HG03103 (cell line): ENCODE measurements at regions not wholly inside any gene's neighbourhood (a gene's known extent, or its start where the extent isn't known, plus 50 kb on each side); places are given as distances from the start of the nearest gene placed in this dataset.
"Not testable (repeated sequence)": the region's sequence is repeated elsewhere in the genome, so short reads cannot be mapped to it uniquely, and the experiment has no call there.

ENCODE experiments used
- ATAC-seq: cut with Tn5 transposase; IDR thresholded peaks from one replicate; pipeline ENCODE4 v1.9.1; 2021; ENCODE audit warnings: low read depth; ENCODE audit not compliant: unreplicated experiment

DNA sequence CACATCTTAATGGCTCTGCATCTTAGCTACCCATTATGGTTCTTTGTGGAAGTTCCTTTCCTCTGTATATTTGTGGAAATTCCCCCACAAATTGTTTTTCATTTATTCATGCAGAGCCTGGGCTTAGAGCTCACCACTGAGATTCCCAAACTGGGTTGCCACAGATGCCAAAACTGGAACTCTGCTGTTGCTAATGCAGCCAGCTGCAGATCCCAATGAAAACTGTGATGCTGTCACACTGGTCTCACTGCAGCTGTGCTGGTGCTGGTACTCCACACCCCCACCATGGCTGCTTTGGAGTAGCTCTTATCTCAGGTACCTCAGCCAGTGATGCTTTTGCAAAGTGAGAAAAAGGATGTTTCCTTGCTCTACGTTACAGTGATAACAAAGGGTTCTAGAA, 87.7 kb downstream of the DCK start:
- no peak for ATAC-seq

DNA sequence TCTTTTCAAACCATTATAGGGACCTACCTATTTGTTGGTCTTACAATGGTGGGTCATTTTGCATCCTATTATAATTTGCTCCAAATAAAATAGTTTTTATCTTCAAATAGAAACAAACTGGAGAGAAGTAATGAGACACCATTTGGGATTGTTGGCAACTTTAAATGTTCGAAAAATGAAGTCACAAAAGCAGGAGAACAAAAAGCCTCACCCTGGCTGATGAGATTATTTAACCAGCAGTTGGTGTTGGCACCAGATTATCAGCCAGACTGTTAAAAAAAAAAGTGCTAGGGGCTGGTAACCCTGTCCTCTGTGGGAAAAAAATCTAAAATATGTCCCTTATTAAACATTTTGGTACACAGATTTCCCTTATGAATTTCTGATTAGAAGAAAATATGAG, 100.3 kb downstream of the DCK start:
- no peak for ATAC-seq

DNA sequence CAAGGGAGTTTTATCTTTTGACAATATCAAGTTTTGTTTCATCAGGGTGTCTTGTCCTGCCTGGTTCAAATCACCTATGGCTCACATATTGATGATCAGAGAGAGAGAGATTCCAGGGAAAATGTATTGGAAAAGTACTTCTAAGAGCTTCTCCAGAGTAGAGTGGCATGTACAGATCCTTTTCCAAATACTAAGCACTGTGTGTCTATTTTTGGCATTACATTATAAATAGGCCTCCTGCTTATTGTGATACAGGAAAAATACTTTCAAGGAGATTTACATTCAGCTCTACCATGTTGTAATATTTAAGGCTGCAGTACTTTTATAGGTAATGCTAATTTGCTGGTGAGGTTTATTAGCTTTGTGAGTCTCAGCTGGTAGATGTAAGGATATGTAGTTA, 100.8 kb downstream of the DCK start:
- ATAC-seq: no peak

DNA sequence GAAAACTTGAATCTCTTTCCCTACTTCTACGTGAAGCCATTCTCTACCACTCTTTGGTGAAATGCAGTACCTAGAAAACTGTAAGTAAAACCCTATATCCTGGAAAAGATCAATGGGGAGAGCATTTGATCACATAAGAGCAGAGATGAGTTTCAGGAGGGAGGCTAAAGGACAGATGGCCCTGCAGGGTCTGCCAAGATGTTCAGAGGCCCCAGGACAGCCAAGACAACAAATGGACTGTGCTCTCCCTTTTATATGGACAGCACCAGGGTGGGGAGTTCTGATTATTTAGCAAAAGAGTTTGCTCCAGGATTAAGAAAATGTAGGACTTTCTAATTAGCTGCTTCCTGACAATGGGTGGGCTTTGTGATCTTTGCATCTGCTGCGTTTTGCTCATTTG, 101.7 kb downstream of the DCK start:
- ATAC-seq: no peak

DNA sequence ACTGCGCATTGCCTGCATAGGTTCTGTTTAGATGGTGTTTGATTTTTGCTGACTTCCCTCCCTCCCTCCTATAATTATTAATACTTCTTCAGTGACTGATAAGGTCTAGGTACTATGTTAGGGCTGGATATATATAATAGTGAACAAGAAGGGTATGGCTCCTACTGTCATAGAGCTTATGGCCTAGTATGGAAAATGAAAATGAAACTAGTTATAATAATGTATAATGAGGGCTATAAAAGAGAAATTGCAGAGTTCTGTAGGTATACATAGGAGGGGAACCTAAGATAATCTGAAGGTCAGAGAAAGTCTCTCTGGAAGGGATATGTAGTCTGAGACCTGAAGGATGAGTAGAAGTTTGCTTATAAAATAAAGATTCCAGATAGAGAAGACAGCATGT, 102.1 kb downstream of the DCK start:
- no peak for ATAC-seq

DNA sequence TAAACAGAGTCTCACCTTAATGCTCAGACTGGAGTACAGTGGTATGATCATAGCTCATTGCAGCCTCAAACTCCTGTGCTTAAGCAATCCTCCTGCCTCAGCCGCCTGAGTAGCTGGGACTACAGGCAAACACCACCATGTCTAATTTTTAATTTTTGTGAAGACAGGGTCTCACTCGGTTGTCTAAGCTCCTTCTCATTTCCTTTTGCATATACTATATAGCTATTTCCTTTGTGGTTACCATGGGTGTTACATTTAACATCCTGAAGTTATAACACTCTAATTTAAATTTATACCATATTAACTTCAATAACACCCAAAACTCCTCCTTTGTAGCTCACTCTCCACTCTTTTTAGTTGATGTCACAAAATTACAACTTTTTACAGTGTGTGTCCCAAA, 114.3 kb downstream of the DCK start:
- no peak for ATAC-seq

DNA sequence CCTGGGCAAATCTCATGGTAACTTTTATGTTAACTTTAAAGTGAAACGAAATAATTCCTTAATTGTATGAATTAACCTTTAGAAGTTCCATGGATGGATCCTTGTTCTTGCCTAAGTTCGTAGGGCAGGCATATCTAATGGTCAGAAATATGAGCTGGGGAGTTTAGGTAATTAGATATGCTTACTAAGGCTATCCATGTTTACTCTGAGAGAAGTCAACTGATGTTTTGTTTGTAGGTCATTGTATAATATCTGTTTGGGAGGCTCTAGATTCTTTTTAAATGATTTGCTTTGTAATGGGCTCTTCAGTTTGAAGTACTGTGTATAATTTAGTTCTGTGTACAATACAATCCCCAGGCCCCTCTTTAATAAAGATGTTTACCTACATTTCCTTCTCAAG, 117.0 kb downstream of the DCK start:
- no peak for ATAC-seq

DNA sequence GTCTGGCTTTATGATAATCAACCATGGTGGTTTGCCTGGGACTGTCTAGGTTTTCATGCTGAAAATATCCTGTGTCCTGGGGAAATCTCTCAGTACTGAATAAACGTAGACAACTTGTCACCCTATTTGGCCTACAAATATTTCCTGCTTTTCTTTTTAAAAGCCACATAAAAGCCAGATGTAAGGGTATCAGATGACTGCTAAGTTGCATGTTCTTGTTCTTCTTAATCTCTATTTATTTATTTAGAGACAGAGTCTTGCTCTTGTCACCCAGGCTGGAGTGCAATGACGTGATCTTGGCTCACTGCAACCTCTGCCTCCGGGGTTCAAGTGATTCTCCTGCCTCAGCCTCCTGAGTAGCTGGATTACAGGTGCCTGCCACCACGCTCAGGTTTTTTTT, 117.7 kb downstream of the DCK start:
- not testable (repeated sequence) for ATAC-seq

DNA sequence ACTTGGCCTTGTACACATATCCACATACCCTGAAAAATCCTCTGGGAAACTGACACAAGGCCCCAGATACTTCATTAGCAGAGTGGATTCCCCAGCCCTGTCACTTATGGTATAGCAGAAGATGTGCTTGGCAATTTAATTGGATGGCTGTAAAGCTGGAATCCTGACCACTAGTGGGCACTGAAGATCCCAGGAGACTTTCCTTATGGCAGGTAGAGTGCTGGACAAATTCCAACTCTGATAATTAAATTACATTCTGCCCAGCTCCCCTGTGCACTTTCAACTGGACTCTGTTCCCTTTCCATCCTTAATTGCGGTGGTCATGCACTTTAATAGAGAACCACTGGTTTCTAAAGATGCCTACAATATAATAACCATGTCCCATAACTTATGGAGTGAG, 119.8 kb downstream of the DCK start:
- no peak for ATAC-seq

DNA sequence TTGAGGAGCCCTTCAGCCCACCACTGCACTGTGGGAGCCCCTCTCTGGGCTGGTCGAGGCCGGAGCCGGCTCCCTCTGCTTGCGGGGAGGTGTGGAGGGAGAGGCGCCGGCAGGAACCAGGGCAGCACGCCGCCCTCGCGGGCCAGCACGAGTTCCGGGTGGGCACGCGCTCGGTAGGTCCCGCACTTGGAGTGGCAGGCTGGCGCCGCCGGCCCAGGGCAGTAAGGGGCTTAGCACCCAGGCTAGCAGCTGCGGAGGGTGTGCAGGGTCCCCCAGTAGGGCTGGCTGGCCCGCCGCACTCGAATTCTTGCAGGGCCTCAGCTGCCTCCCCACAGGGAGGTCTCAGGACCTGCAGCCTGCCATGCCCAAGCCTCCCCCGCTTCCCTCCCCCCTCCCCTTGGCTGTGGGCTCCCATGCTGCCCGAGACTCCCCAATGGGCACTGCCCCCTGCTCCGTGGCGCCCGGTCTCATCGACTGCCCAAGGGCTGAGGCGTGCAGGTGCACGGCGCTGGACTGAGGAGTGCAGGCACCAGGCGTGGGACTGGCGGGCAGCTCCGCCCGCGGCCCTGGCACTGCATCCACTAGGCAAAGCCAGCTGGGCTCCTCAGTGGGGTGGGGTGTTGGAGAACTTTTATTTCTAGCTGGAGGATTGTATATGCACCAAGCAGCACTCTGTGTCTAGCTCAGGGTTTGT, 127.5 kb downstream of the DCK start:
- no peak for ATAC-seq

DNA sequence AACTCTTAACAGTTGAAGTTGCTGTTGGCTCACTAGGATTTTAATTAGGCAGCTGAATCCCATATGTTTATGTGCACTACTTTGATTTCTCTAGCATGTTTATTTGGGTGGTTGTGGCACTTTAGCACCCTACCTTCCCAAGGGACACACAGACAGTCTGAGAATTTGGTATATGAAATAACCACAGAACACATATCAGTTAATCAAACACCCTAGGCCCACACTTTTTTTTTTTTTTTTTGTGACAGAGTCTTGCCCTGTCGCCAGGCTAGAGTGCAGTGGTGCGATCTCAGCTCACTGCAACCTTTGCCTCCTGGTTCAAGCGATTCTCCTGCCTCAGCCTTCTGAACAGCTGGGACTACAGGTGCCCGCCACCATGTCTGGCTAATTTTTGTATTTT, 130.5 kb downstream of the DCK start:
- ATAC-seq: no peak

DNA sequence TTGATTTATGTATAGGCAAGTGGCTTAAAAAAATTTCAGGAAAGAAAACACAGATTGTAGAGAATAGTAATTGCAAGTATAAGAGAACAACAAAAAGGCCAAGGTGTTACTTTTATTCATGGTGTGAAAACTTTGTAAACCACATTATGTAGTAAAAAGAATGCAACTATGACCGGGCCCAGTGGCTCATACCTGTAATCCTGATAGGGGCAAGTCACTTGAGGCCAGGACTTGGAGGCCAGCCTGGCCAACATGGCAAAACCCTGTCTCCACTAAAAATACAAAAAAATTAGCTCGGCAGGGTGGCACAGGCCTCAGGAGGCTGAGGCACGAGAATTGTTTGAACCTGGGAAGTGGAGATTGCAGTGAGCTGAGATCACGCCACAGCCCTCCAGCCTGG, 131.7 kb downstream of the DCK start:
- no peak for ATAC-seq

DNA sequence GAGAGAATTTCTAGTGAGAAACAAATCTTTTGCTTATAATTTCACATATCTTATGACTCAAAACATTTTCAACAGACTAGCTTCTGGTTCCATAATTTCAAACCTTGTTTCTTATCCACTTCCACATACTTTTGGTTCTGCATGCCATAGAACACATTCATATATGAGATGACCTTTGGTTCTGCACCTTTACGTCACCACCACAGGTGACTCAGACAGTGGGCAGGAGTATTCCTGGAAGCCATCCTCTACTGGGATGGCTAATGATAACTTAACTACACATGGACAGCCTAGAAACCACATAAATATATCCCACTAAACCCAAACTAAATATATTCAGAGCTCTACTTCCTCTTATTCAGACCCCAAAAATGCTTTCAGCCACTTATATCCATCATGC, 133.3 kb downstream of the DCK start:
- no peak for ATAC-seq

DNA sequence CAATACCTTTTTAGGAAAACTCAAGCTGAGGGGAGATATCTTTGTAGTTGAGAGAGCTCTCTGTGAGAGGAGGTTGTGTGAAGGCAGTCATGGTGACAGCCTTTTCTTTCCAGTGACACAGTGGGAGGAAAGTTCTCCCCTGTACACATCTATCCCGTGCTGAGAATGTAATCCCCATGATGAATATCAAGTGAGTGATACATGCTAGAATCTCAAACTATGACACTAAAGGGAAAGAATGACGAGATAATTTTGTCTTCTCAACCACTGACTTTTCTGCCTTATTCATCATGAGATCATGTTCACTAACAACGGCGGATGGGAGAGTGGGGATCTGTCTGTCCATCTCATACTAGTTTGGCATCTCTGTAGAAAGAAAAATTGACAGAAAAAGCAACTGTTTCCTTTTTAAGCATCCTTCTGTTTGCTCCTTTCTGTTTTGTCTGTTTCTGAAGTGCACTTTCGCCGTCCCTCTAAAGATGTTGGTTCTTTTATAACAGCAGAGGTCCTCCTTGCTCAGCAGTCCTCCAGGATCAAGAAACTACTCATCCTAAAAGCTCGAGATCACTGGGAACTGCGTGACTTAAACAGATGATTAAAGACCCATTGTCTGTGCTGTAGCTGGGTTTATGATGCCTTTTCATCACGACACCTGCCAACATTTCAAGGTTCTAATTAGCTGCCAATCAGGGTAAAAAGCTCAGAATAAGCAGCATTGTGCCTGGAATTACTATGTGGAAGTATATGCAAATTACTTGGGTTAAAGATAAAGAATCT, 137.6 kb downstream of the DCK start:
- ATAC-seq: no peak

DNA sequence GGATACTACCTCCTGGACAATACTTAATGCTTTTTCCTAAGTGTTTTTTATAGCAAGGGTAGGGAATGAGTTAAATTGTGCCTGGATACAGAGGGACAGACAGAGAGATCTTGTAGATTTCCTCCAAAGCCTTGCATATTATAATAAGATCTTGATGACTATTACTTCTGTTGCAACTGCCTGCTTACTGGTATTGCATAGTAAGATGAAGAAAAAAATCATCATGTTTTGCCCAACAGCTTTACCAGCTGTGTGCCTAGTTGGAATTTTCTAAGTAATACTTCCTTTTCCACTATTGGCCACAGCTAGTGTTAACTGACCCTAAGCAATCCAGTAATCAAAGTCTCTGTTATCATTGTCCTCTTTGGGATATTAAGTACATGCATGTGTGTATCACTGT, 139.0 kb downstream of the DCK start:
- no peak for ATAC-seq

DNA sequence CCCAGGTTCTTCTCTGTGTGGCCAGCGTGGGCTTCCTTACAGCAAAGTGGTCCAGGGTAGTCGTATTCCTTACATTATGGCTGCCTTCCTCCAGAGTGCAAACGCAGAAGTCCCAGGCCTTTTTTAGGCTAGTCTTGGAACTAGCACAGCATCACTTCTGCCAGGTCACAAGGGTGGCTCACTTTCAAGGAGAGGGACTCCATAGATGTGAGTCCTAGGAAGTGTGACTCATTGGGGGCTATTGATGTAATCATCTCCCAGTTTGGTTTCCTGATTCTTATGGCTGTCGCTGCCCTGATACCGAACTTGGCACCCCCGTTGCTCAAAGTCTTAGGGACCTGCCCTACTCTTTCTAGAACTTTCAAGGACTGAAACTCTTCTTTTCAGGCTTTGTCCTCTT, 140.0 kb downstream of the DCK start:
- no peak for ATAC-seq

DNA sequence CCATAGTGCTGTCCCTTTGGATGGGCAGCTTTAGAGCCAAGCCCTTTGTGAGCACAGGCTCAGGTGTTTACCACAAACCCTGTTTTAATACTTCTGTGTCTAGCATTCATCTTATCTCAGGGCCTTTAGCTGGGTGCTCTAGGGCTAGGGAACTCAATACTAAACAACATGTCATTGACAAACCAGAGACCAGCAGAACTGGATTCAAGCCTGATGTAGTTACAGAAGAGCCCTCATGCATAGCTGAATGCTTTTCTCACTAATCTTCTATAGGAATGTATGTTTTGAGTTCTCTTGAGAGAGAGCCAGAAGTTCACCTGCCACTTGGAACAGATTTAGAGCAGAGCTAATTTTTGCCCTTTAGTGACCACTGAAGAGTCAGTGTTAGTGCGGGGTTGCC, 142.6 kb downstream of the DCK start:
- ATAC-seq: no peak

DNA sequence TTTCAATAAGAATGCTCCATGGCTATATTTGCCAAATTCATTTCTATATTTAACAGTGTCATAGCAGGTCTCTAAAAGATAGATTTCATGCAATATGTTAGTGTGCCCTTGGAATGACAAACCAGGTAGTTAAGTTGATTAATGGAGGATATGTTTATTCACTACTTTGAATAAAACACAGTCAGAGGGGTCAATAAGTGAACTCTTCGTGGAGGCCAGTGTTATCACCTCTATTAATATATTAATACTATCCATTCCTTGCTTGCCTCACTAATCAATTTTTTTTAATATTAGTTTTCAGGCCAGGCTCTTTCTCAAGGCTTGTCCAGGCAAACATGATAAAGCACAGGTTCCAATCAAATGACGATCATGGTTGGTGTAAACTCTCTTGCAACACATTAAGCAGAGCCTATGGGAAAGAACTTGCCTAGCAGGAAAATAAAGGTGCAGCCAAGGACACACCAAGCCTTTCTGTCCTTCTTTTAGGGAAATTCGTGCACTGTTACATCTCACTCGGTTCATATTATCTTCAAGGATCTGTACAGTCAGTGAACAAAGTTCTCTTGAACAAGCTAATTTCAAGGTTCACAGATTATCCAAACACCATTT, 144.7 kb downstream of the DCK start:
- no peak for ATAC-seq

DNA sequence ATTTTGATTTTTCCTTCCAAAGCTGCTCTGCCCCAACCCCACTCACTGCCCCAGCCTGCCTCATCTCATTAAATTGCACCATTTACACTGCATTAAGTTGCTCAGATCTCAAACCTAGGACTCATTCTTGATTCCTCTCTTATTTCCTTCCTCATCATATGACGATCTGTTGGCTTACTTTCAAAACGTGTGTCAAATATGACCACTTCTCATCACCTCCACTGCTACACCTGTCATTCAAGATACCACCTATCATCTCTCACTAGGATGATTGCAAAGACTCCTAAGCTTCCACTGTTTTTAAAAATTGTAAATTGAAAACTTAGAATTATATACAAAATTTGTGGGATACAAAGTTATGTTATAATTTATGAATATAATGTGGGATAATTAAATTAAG, 147.1 kb downstream of the DCK start:
- no peak for ATAC-seq

DNA sequence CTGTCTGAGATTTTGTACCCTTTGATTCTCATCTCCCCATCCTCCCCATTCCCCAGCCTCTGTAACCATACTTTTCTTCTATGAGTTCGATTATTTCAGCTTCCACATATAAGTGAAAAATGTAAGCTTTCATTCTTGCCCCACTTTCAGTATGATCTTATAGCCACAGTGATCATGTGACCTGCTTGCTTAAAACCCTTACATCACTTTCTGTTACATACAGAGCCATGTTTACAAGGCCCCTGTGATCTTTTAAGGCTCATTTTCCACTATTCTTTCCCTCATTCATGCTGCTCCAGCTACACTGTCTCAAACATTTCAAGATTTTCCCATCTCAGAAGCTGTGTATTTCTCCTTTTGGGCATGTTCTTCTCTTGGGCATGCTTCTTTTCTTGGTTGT, 147.7 kb downstream of the DCK start:
- ATAC-seq: no peak

DNA sequence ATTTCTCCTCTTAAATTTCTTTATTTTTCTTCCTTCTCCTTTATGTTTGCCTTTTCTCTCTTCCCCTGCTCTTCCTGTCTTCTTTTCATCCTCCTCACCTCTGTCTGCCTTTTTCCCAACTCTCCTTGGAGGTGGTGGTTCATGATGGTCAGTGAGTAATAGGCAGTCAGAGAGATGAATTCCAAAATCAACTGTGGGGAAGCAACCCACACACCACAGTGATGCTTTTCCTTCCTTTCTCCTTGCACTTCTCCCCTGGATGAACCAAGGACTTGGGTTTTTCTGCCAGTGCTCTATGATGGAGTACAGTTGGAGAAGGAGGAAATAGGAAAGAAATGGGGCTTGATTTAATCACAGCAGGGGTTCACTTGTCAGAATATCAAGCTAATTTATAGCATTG, 153.8 kb downstream of the DCK start:
- ATAC-seq: no peak

DNA sequence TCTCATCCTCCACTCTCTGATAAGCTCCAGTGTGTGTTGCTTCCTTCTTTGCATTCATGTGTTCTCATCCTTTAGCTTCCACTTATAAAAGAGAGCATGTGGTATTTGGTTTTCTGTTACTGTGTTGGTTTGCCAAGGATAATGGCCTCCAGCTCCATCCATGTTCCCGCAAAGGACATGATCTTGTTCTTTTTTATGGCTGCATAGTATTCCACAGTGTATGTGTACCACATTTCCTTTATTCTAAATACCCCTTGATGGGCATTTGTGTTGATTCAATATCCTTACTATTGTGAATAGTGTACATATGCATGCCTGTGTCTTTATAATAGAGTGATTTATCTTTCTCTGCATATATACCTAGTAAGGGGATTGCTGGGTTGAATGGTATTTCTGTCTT, 155.1 kb downstream of the DCK start:
- no peak for ATAC-seq
